ENCODE measurements at regions not wholly inside any gene's neighbourhood (a gene's known extent, or its start where the extent isn't known, plus 50 kb on each side); places are given as distances from the start of the nearest gene placed in this dataset.

DNA sequence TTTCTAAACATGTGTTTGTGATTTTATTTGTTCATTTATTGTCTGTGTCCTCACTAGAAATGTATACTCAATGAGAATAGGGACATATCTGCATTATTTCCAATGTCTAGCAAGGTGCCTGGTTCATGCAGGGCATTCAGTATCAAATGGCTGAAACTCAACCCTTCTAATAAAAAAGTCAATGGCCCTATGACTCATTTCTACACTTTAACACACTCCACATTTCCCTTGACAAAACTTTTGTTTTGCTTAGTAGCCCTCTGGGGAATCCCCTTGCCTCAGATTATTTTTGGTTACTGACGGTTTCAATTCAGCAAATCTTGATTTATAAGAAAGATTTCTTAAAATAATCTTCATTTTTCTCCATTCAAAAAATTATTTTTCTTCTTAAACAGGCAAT is 206.0 kb upstream of the DMRTA1 start:
- Histone ChIP-seq H2AFZ (ENCODE audit: low read length) (no peak overlapping the region), H3K4me1 (ENCODE audit: control insufficient read depth, extremely low read depth, insufficient read depth, low read length) (peaks cover 12% of the 10 kb centered on the region), H3K9ac (ENCODE audit: insufficient read depth, low read length) (no peak overlapping the region), H3K4me3 (replicated peaks in 1 of 4; ENCODE audit: control extremely low read depth in 1 of 4, insufficient read depth in 1 of 4, low read depth in 3 of 4, low read length in 4 of 4) (no peak overlapping the region), H4K20me1 (ENCODE audit: control insufficient read depth, extremely low read depth, insufficient read depth, low read length) (no peaks in the 10 kb centered on the region), H3K36me3 (ENCODE audit: control insufficient read depth, insufficient read depth, low read length) (no peaks in the 10 kb centered on the region), H3K79me2 (ENCODE audit: control insufficient read depth, insufficient read depth, low read length) (no peaks in the 10 kb centered on the region), H3K27me3 (ENCODE audit: control insufficient read depth, insufficient read depth, low read length) (no peaks in the 10 kb centered on the region), H3K4me2 (ENCODE audit: extremely low read depth, insufficient read depth, low read length) (no peak overlapping the region), H3K9me3 (ENCODE audit: control insufficient read depth, insufficient read depth, low read depth, low read length) (no peaks in the 10 kb centered on the region), H3K27ac (ENCODE audit: insufficient read depth, low read length) (no peak overlapping the region)
- peak; percentile 49 to 69 for DNase-seq (ENCODE audit: low read depth in 2 of 2)
- no peak for TF ChIP-seq EZH2 (IDR thresholded peaks at IDR 0.05; ENCODE audit: low read length, missing control alignments)
- TF ChIP-seq, protein P1, sequence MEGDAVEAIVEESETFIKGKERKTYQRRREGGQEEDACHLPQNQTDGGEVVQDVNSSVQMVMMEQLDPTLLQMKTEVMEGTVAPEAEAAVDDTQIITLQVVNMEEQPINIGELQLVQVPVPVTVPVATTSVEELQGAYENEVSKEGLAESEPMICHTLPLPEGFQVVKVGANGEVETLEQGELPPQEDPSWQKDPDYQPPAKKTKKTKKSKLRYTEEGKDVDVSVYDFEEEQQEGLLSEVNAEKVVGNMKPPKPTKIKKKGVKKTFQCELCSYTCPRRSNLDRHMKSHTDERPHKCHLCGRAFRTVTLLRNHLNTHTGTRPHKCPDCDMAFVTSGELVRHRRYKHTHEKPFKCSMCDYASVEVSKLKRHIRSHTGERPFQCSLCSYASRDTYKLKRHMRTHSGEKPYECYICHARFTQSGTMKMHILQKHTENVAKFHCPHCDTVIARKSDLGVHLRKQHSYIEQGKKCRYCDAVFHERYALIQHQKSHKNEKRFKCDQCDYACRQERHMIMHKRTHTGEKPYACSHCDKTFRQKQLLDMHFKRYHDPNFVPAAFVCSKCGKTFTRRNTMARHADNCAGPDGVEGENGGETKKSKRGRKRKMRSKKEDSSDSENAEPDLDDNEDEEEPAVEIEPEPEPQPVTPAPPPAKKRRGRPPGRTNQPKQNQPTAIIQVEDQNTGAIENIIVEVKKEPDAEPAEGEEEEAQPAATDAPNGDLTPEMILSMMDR (conservative IDR thresholded peaks at IDR 0.05 in 1 of 2, IDR thresholded peaks at IDR 0.05 in 1 of 2; ENCODE audit: low read depth in 1 of 2, low read length in 2 of 2) = no peak

DNA sequence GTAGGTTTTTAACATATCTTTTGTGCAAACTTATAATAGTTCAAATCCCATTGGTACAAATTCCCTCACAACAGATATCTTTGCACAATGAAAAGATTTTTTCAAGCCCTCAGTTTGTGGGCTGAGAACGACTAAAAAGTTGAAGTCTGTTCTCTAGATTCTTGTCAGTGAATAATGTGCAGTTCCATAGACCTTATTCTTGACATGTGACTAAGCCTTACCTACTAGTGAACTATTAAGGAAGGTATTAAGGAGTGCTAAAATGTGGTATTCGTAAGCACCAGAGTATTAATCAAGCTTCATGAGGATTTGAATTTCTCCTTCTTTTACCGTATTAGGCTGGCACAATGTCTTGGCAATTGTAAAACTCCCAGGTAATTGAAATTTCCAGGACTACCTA is 205.6 kb upstream of the DMRTA1 start:
- Histone ChIP-seq H3K4me2 (ENCODE audit: extremely low read depth, insufficient read depth, low read length) (no peak overlapping the region), H3K4me1 (ENCODE audit: control insufficient read depth, extremely low read depth, insufficient read depth, low read length) (peaks cover 12% of the 10 kb centered on the region)
- no peak for TF ChIP-seq EZH2 (IDR thresholded peaks at IDR 0.05; ENCODE audit: low read length, missing control alignments)
- TF ChIP-seq, protein P1 (conservative IDR thresholded peaks at IDR 0.05 in 1 of 2, IDR thresholded peaks at IDR 0.05 in 1 of 2; ENCODE audit: low read depth in 1 of 2, low read length in 2 of 2) = no peak

DNA sequence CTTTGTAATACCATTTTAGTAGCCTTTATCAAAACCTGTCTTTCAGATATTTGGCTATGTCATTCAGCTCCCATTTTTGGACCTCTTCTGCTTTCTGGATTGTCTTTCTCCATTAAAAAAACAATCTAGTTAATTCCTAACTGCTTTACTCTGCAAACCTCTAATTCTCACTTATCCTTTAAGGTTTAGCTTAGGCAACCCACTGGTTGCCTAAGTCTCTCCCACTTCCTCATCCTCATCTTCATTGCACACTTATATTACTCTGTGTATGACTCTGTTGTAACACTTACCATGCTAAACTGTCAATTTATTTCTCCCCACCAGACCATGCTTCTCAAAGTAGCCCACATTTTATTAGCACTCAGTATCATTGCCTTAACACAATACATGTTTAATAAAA is 205.0 kb upstream of the DMRTA1 start:
- no peaks in the 10 kb centered on the region for H3K79me2 ChIP-seq (ENCODE audit: control insufficient read depth, insufficient read depth, low read length)
- no peaks in the 10 kb centered on the region for H3K27me3 ChIP-seq (ENCODE audit: control insufficient read depth, insufficient read depth, low read length)
- no peak overlapping the region for H3K9ac ChIP-seq (ENCODE audit: insufficient read depth, low read length)
- H3K4me1 ChIP-seq (ENCODE audit: control insufficient read depth, extremely low read depth, insufficient read depth, low read length) = peaks cover 12% of the 10 kb centered on the region
- H3K27ac ChIP-seq (ENCODE audit: insufficient read depth, low read length) = no peak overlapping the region
- no peaks in the 10 kb centered on the region for H4K20me1 ChIP-seq (ENCODE audit: control insufficient read depth, extremely low read depth, insufficient read depth, low read length)
- H3K9me3 ChIP-seq (ENCODE audit: control insufficient read depth, insufficient read depth, low read depth, low read length) = no peaks in the 10 kb centered on the region
- H3K4me3 ChIP-seq (replicated peaks in 1 of 4; ENCODE audit: control extremely low read depth in 1 of 4, insufficient read depth in 1 of 4, low read depth in 3 of 4, low read length in 4 of 4) = no peak overlapping the region
- no peak overlapping the region for H3K4me2 ChIP-seq (ENCODE audit: extremely low read depth, insufficient read depth, low read length)
- TF ChIP-seq, protein P1 (conservative IDR thresholded peaks at IDR 0.05 in 1 of 2, IDR thresholded peaks at IDR 0.05 in 1 of 2; ENCODE audit: low read depth in 1 of 2, low read length in 2 of 2) = no peak
- TF ChIP-seq EZH2 (IDR thresholded peaks at IDR 0.05; ENCODE audit: low read length, missing control alignments) = no peak
- H3K36me3 ChIP-seq (ENCODE audit: control insufficient read depth, insufficient read depth, low read length) = no peaks in the 10 kb centered on the region
- no peak overlapping the region for H2AFZ ChIP-seq (ENCODE audit: low read length)
- DNase-seq (ENCODE audit: low read depth in 2 of 2) = no peak

More for the DNA sequence above, 205.6 kb upstream of the DMRTA1 start:
- H3K36me3 ChIP-seq (ENCODE audit: control insufficient read depth, insufficient read depth, low read length) = no peaks in the 10 kb centered on the region
- H3K27me3 ChIP-seq (ENCODE audit: control insufficient read depth, insufficient read depth, low read length) = no peaks in the 10 kb centered on the region
- no peaks in the 10 kb centered on the region for H3K9me3 ChIP-seq (ENCODE audit: control insufficient read depth, insufficient read depth, low read depth, low read length)
- H2AFZ ChIP-seq (ENCODE audit: low read length) = no peak overlapping the region
- no peak overlapping the region for H3K27ac ChIP-seq (ENCODE audit: insufficient read depth, low read length)
- no peaks in the 10 kb centered on the region for H4K20me1 ChIP-seq (ENCODE audit: control insufficient read depth, extremely low read depth, insufficient read depth, low read length)
- no peak overlapping the region for H3K4me3 ChIP-seq (replicated peaks in 1 of 4; ENCODE audit: control extremely low read depth in 1 of 4, insufficient read depth in 1 of 4, low read depth in 3 of 4, low read length in 4 of 4)
- peak in 1 of 2 donors; percentile 27 for DNase-seq (ENCODE audit: low read depth in 2 of 2)
- no peak overlapping the region for H3K9ac ChIP-seq (ENCODE audit: insufficient read depth, low read length)
- no peaks in the 10 kb centered on the region for H3K79me2 ChIP-seq (ENCODE audit: control insufficient read depth, insufficient read depth, low read length)

Data from fibroblast of lung (primary cell).